ENCODE measurements at regions not wholly inside any gene's neighbourhood (a gene's known extent, or its start where the extent isn't known, plus 50 kb on each side); places are given as distances from the start of the nearest gene placed in this dataset.

- H3K27ac Mint-ChIP-seq = no peak overlapping the region
- TF ChIP-seq, protein P1, sequence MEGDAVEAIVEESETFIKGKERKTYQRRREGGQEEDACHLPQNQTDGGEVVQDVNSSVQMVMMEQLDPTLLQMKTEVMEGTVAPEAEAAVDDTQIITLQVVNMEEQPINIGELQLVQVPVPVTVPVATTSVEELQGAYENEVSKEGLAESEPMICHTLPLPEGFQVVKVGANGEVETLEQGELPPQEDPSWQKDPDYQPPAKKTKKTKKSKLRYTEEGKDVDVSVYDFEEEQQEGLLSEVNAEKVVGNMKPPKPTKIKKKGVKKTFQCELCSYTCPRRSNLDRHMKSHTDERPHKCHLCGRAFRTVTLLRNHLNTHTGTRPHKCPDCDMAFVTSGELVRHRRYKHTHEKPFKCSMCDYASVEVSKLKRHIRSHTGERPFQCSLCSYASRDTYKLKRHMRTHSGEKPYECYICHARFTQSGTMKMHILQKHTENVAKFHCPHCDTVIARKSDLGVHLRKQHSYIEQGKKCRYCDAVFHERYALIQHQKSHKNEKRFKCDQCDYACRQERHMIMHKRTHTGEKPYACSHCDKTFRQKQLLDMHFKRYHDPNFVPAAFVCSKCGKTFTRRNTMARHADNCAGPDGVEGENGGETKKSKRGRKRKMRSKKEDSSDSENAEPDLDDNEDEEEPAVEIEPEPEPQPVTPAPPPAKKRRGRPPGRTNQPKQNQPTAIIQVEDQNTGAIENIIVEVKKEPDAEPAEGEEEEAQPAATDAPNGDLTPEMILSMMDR (IDR thresholded peaks at IDR 0.05; ENCODE audit: unreplicated experiment in 3 of 3) = no peak
- no peaks in the 10 kb centered on the region for H3K27me3 Mint-ChIP-seq (ENCODE audit: low read depth)
- H3K36me3 Mint-ChIP-seq (ENCODE audit: low read depth) = no peaks in the 10 kb centered on the region
- H3K4me3 Mint-ChIP-seq = no peak overlapping the region
- no peaks in the 10 kb centered on the region for H3K4me1 Mint-ChIP-seq
- H3K9me3 Mint-ChIP-seq = peaks cover 2% of the 10 kb centered on the region
These were observed 2056.4 kb downstream of the PCDH7 start for GRCh38 chr4:32776435-32777203.

DNA sequence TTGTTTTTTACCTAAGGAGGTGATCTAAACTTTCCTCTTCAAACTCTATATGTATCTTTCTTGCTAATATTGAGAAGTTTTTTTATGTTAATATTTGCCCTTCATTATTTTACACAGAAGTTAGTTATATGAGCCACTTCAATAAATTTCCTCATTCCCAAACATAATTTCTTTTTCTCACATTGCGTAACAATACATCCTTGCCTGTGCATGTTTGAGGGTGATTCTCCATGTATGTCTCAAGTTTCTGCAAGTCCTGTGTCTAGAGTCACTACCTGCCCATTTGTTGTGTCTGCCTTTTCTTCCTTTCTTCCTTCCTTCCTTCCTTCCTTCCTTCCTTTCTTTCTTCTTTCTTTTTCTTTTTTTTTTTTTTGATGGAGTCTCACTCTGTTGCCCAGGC is 2057.9 kb downstream of the PCDH7 start:
- Mint-ChIP-seq H3K4me3 (no peak overlapping the region), H3K36me3 (ENCODE audit: low read depth) (no peaks in the 10 kb centered on the region), H3K4me1 (no peaks in the 10 kb centered on the region), H3K9me3 (peaks cover 2% of the 10 kb centered on the region), H3K27me3 (ENCODE audit: low read depth) (no peaks in the 10 kb centered on the region), H3K27ac (no peak overlapping the region)
- TF ChIP-seq, protein P1 (IDR thresholded peaks at IDR 0.05; ENCODE audit: unreplicated experiment in 3 of 3) = no peak

DNA sequence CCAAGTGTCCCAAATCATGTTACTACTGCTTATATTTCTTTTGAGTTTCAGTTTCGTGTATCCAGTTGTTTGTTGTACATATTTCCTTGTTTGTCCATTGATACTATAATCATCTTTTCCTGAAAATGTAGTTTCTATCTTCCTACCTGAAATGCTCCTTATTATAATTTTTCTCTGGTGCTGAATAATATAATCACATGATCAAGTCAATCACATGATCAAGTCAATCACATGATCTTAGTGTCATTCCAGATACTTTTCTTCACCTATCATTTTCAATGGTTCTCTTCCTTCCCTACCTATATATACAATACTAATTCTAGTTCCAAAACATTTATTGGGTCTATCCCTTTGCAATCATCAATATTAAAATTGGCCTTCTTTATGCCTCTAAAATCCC is 2058.8 kb downstream of the PCDH7 start:
- no peaks in the 10 kb centered on the region for H3K36me3 Mint-ChIP-seq (ENCODE audit: low read depth)
- TF ChIP-seq, protein P1 (IDR thresholded peaks at IDR 0.05; ENCODE audit: unreplicated experiment in 3 of 3) = no peak
- no peak overlapping the region for H3K4me3 Mint-ChIP-seq
- H3K9me3 Mint-ChIP-seq = peaks cover 2% of the 10 kb centered on the region
- no peaks in the 10 kb centered on the region for H3K4me1 Mint-ChIP-seq
- no peak overlapping the region for H3K27ac Mint-ChIP-seq
- no peaks in the 10 kb centered on the region for H3K27me3 Mint-ChIP-seq (ENCODE audit: low read depth)

- Mint-ChIP-seq H3K27ac (no peak overlapping the region), H3K4me3 (no peak overlapping the region), H3K9me3 (no peaks in the 10 kb centered on the region), H3K36me3 (ENCODE audit: low read depth) (no peaks in the 10 kb centered on the region), H3K27me3 (ENCODE audit: low read depth) (no peaks in the 10 kb centered on the region), H3K4me1 (no peaks in the 10 kb centered on the region)
- TF ChIP-seq, protein P1 (IDR thresholded peaks at IDR 0.05; ENCODE audit: unreplicated experiment in 3 of 3) = no peak
These were observed 2068.9 kb downstream of the PCDH7 start for GRCh38 chr4:32789026-32789608.

- Mint-ChIP-seq H3K27ac (no peak overlapping the region), H3K36me3 (ENCODE audit: low read depth) (no peaks in the 10 kb centered on the region), H3K9me3 (no peaks in the 10 kb centered on the region), H3K4me3 (no peak overlapping the region), H3K4me1 (no peaks in the 10 kb centered on the region), H3K27me3 (ENCODE audit: low read depth) (no peaks in the 10 kb centered on the region)
- TF ChIP-seq, protein P1 (IDR thresholded peaks at IDR 0.05; ENCODE audit: unreplicated experiment in 3 of 3) = no peak
These were observed 2070.6 kb downstream of the PCDH7 start for GRCh38 chr4:32790803-32791202.

All from nephron (organoid).